OCI-LY3 (cell line): ENCODE measurements at regions not wholly inside any gene's neighbourhood (a gene's known extent, or its start where the extent isn't known, plus 50 kb on each side); places are given as distances from the start of the nearest gene placed in this dataset.

ENCODE experiments used
- CTCF ChIP-seq: fragments of 200-600, 300-600 bp; sonication (generic); IDR thresholded peaks from 2 replicates; pipeline ENCODE4 v1.5.1; 2014; ENCODE audit warnings: antibody characterized with exemption, low read length, low read depth
- EZH2phosphoT487 ChIP-seq: fragments of 200-600 bp; shearing (Covaris generic); IDR thresholded peaks from 2 replicates; pipeline ENCODE4 v1.6.1; 2018; ENCODE audit warnings: antibody characterized with exemption, mixed run types, low read depth

GRCh38 chr4:63493265-63493664, 916.0 kb downstream of the TECRL start:
- TF ChIP-seq CTCF, result no peak
- no peak for TF ChIP-seq EZH2phosphoT487
